ENCODE measurements at regions not wholly inside any gene's neighbourhood (a gene's known extent, or its start where the extent isn't known, plus 50 kb on each side); places are given as distances from the start of the nearest gene placed in this dataset.

DNA sequence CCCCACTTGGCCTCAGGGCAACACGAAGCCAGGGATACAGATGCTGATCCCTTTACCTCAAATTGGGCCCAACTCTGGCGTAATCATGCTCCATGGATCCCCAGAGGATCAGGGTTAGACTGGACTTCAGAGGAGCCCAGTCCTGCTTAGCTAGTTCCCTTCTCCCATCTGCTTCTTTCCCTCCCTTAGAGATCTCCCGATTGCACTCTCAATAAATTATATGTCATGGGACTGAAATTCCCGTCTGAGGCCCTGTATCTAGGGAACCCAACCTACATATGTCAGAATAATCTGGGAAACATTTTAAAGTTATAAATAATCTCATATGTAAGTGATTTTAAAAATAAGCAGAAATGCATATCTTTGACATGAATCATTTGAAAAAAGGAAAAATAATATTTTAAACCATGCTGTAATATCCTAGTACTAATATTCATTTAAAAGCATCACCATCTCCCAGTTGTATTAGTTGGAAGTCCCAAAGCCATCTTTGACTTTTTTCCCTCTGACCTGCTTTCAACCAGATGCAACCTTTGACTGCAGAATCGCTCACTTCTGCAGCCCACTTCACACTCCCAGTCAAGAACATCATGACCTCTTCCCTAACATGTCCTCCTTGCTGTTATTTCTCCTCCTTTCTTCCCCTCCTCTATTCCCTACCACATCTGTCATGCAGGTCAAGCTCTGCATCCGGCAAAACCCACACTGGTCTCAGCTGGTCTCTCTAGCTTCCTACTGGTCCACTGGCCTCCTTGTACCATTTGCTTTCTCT lies 393.6 kb downstream of the BTBD3 start:
- Histone ChIP-seq H3K9me3 (no peaks in the 10 kb centered on the region), H3K4me1 (ENCODE audit: insufficient read depth) (no peaks in the 10 kb centered on the region), H3K27ac (no peak overlapping the region), H3K27me3 (no peaks in the 10 kb centered on the region), H3K4me3 (no peak overlapping the region), H3K36me3 (no peaks in the 10 kb centered on the region)
- no peak for DNase-seq
- no peak for TF ChIP-seq EP300 (IDR thresholded peaks at IDR 0.05)
- no peak for TF ChIP-seq POLR2A (IDR thresholded peaks at IDR 0.05)
- 74 to 83% (median 77%) methylated on average over 6 of the region's 6 CpGs for WGBS, 3 donors
- intact Hi-C loops (cut with DNase I) = no loop called here

DNA sequence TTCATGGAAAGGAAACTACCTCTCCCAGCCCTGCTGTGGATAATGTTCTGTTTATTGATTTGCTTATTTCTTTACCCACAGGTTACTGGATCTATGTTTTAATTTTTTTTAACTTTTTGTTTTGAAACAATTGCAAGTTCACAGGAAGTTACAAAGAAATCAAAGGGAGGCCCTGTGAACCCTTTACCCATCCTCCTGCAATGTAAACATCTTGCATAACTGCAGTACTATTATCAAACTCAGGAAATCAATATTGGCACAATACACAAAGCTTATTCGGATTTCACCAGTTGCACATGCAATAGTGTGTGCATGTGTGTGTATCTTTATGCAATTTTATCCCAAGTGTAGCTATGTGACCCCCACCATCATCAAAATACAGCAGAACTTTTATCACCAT lies 398.0 kb downstream of the BTBD3 start:
- no peaks in the 10 kb centered on the region for H3K27me3 ChIP-seq
- no peak overlapping the region for H3K27ac ChIP-seq
- no peak for DNase-seq
- H3K4me3 ChIP-seq = no peak overlapping the region
- intact Hi-C loops (cut with DNase I) = no loop called here
- TF ChIP-seq, protein P1, sequence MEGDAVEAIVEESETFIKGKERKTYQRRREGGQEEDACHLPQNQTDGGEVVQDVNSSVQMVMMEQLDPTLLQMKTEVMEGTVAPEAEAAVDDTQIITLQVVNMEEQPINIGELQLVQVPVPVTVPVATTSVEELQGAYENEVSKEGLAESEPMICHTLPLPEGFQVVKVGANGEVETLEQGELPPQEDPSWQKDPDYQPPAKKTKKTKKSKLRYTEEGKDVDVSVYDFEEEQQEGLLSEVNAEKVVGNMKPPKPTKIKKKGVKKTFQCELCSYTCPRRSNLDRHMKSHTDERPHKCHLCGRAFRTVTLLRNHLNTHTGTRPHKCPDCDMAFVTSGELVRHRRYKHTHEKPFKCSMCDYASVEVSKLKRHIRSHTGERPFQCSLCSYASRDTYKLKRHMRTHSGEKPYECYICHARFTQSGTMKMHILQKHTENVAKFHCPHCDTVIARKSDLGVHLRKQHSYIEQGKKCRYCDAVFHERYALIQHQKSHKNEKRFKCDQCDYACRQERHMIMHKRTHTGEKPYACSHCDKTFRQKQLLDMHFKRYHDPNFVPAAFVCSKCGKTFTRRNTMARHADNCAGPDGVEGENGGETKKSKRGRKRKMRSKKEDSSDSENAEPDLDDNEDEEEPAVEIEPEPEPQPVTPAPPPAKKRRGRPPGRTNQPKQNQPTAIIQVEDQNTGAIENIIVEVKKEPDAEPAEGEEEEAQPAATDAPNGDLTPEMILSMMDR (IDR thresholded peaks at IDR 0.05) = no peak
- TF ChIP-seq EP300 (IDR thresholded peaks at IDR 0.05) (no peak), POLR2A (IDR thresholded peaks at IDR 0.05) (no peak)
- H3K9me3 ChIP-seq = no peaks in the 10 kb centered on the region
- no peaks in the 10 kb centered on the region for H3K36me3 ChIP-seq
- no peaks in the 10 kb centered on the region for H3K4me1 ChIP-seq (ENCODE audit: insufficient read depth)
- WGBS, 3 donors = 38 to 61% (median 43%) methylated on average over 1 of the region's 1 CpG

DNA sequence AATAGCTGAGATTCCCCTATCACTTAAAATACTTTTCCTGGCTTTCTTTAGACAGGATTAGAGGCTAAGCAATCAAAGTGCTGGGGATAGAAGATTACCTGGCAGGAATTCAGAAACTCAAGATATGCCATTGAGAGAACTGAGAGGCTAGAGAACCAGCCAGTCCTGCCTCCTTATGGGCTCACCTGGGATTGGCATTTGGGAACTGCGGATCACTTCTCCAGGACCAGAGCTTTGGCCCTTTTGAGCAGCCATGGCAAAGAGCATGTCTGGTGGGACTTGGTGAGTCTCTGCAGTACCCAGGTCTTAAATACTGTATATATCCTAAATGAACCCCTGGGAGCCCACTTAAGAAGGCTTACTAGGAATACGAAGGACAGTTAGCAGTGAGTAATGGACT lies 399.1 kb downstream of the BTBD3 start:
- no peaks in the 10 kb centered on the region for H3K9me3 ChIP-seq

DNA sequence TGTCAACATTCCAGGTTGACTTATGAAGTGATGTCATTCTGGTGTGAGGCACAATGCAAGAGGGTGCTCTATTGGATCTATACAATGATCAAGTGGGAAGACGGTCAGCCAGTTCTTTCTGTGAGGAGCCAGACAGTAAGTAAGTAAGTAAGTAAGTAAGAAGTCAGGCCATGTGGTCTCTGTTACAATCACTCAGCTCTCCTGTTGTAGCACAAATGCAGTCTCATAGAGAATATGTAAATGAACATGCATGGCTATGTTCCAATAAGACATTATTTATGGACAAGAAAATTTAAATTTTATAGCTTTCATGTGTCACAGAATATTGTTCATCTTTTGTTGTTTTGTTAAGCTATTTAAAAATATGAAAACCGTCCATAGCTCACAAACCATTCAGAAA lies 399.7 kb downstream of the BTBD3 start:
- intact Hi-C loops (cut with DNase I) = no loop called here
- no peak for TF ChIP-seq EP300 (IDR thresholded peaks at IDR 0.05)
- TF ChIP-seq POLR2A (IDR thresholded peaks at IDR 0.05) = no peak
- TF ChIP-seq, protein P1 (IDR thresholded peaks at IDR 0.05) = no peak
- 81 to 91% (median 90%) methylated on average over 2 of the region's 2 CpGs for whole genome bisulfite sequencing, 3 donors
- no peaks in the 10 kb centered on the region for H3K9me3 ChIP-seq
- no peaks in the 10 kb centered on the region for H3K36me3 ChIP-seq
- H3K4me1 ChIP-seq (ENCODE audit: insufficient read depth) = no peaks in the 10 kb centered on the region
- H3K27me3 ChIP-seq = no peaks in the 10 kb centered on the region
- no peak overlapping the region for H3K27ac ChIP-seq
- no peak overlapping the region for H3K4me3 ChIP-seq
- DNase-seq = no peak

More for the DNA sequence above, 399.1 kb downstream of the BTBD3 start:
- no peaks in the 10 kb centered on the region for H3K36me3 ChIP-seq
- no peak overlapping the region for H3K4me3 ChIP-seq
- no peaks in the 10 kb centered on the region for H3K27me3 ChIP-seq
- no peaks in the 10 kb centered on the region for H3K4me1 ChIP-seq (ENCODE audit: insufficient read depth)
- no peak overlapping the region for H3K27ac ChIP-seq
- intact Hi-C loops (cut with DNase I) = no loop called here
- TF ChIP-seq EP300 (IDR thresholded peaks at IDR 0.05) = no peak
- TF ChIP-seq, protein P1 (IDR thresholded peaks at IDR 0.05) = no peak
- TF ChIP-seq POLR2A (IDR thresholded peaks at IDR 0.05) = no peak
- whole genome bisulfite sequencing, 3 donors = 97 to 100% (median 98%) methylated on average over 2 of the region's 2 CpGs
- no peak for DNase-seq

DNA sequence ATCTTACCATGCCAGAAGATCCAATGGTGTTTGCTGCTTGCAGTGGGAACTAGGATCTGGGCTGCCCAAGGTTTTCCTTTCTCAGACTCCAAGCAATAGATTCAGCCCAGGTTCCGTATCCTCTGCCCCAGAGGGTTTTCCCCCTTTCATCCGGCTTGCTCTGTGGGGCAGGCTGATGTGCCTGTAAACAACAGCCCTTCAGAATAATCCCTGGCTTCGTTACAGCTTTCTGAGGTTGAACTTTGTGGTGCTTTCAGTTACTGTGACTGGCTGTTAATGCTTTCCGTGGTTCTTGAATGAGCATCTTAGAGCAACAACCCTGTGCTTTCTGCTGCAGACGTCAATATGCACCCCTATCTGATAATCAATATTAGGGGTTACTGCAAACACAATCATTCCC lies 400.4 kb downstream of the BTBD3 start:
- H3K9me3 ChIP-seq = no peaks in the 10 kb centered on the region
- intact Hi-C loops (cut with DNase I) = no loop called here
- H3K4me1 ChIP-seq (ENCODE audit: insufficient read depth) = no peaks in the 10 kb centered on the region
- no peak overlapping the region for H3K4me3 ChIP-seq
- no peak for DNase-seq
- TF ChIP-seq POLR2A (IDR thresholded peaks at IDR 0.05) = no peak
- TF ChIP-seq EP300 (IDR thresholded peaks at IDR 0.05) = no peak
- TF ChIP-seq, protein P1 (IDR thresholded peaks at IDR 0.05) = no peak
- WGBS, 3 donors = 53 to 72% (median 62%) methylated on average over 5 of the region's 5 CpGs
- no peak overlapping the region for H3K27ac ChIP-seq
- H3K36me3 ChIP-seq = no peaks in the 10 kb centered on the region
- no peaks in the 10 kb centered on the region for H3K27me3 ChIP-seq
